ENCODE measurements at regions not wholly inside any gene's neighbourhood (a gene's known extent, or its start where the extent isn't known, plus 50 kb on each side); places are given as distances from the start of the nearest gene placed in this dataset.

DNA sequence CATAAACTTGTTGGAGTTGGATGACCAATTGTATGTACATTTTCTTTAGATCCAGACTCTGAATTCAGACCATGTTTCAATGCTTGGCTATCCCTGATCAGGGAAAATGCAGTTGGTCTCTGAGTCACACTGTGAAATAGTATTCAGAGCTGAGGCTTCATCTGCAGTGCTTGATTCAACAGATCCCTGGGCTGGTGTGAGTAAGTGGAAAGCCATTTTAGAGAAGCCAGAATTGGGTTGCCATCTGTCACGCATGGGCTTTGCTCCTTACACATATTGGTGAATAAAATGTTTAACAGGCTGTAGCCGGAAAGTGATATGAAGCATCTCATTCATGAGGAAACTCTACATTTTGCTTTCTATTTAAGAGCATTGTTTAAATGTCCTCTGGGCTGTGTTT lies 50.0 kb upstream of the ACYP2 start:
- ATAC-seq = peak; percentile 70
- no peak for TF ChIP-seq OSR1 (CRISPR knock-in tag; IDR thresholded peaks at IDR 0.05)

DNA sequence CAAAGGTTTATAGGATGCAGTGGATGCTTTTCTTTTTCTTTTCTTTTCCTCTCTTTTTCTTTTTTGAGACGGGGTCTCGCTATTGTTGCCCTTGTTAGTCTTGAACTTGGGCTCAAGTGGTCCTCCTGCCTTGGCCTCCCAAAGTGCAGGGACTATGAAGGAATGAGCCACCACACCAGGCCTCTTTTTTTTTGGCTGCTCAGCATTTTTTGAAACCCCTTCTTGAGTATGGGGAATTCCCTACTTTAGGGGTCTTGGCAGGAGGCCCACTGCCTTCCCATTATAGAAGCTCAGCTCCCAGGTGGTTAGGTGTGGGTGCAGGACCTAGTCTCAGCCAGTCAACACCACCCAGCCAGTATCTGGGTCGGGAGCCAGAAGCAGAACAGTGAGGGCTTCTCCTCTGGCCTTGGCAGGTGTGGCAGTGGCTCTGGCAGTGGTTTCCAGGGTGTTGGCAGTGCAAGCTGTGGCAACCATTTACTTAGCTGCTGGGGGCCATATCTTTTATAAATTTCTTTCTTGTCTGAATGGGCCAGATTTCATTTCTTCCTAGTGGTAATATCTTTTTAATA lies 51.4 kb upstream of the ACYP2 start:
- TF ChIP-seq ARNTL (CRISPR knock-in tag; IDR thresholded peaks at IDR 0.05; ENCODE audit: borderline replicate concordance, low read depth) (no peak), OSR1 (CRISPR knock-in tag; IDR thresholded peaks at IDR 0.05) (no peak), TOX (CRISPR knock-in tag; IDR thresholded peaks at IDR 0.05; ENCODE audit: borderline replicate concordance) (no peak), ZNF8 (CRISPR knock-in tag; IDR thresholded peaks at IDR 0.05) (no peak), ZC3H10 (CRISPR knock-in tag; IDR thresholded peaks at IDR 0.05) (no peak), GLIS3 (CRISPR knock-in tag; IDR thresholded peaks at IDR 0.05) (no peak), RARB (CRISPR knock-in tag; IDR thresholded peaks at IDR 0.05) (no peak)
- TF ChIP-seq, protein P1, sequence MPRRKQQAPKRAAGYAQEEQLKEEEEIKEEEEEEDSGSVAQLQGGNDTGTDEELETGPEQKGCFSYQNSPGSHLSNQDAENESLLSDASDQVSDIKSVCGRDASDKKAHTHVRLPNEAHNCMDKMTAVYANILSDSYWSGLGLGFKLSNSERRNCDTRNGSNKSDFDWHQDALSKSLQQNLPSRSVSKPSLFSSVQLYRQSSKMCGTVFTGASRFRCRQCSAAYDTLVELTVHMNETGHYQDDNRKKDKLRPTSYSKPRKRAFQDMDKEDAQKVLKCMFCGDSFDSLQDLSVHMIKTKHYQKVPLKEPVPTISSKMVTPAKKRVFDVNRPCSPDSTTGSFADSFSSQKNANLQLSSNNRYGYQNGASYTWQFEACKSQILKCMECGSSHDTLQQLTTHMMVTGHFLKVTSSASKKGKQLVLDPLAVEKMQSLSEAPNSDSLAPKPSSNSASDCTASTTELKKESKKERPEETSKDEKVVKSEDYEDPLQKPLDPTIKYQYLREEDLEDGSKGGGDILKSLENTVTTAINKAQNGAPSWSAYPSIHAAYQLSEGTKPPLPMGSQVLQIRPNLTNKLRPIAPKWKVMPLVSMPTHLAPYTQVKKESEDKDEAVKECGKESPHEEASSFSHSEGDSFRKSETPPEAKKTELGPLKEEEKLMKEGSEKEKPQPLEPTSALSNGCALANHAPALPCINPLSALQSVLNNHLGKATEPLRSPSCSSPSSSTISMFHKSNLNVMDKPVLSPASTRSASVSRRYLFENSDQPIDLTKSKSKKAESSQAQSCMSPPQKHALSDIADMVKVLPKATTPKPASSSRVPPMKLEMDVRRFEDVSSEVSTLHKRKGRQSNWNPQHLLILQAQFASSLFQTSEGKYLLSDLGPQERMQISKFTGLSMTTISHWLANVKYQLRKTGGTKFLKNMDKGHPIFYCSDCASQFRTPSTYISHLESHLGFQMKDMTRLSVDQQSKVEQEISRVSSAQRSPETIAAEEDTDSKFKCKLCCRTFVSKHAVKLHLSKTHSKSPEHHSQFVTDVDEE (CRISPR knock-in tag; IDR thresholded peaks at IDR 0.05) = no peak
- TF ChIP-seq, protein P2, sequence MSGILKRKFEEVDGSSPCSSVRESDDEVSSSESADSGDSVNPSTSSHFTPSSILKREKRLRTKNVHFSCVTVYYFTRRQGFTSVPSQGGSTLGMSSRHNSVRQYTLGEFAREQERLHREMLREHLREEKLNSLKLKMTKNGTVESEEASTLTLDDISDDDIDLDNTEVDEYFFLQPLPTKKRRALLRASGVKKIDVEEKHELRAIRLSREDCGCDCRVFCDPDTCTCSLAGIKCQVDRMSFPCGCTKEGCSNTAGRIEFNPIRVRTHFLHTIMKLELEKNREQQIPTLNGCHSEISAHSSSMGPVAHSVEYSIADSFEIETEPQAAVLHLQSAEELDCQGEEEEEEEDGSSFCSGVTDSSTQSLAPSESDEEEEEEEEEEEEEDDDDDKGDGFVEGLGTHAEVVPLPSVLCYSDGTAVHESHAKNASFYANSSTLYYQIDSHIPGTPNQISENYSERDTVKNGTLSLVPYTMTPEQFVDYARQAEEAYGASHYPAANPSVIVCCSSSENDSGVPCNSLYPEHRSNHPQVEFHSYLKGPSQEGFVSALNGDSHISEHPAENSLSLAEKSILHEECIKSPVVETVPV (CRISPR knock-in tag; IDR thresholded peaks at IDR 0.05) = no peak
- TF ChIP-seq, protein P3, sequence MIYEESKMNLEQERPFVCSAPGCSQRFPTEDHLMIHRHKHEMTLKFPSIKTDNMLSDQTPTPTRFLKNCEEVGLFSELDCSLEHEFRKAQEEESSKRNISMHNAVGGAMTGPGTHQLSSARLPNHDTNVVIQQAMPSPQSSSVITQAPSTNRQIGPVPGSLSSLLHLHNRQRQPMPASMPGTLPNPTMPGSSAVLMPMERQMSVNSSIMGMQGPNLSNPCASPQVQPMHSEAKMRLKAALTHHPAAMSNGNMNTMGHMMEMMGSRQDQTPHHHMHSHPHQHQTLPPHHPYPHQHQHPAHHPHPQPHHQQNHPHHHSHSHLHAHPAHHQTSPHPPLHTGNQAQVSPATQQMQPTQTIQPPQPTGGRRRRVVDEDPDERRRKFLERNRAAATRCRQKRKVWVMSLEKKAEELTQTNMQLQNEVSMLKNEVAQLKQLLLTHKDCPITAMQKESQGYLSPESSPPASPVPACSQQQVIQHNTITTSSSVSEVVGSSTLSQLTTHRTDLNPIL (CRISPR knock-in tag; IDR thresholded peaks at IDR 0.05; ENCODE audit: low read depth) = no peak

DNA sequence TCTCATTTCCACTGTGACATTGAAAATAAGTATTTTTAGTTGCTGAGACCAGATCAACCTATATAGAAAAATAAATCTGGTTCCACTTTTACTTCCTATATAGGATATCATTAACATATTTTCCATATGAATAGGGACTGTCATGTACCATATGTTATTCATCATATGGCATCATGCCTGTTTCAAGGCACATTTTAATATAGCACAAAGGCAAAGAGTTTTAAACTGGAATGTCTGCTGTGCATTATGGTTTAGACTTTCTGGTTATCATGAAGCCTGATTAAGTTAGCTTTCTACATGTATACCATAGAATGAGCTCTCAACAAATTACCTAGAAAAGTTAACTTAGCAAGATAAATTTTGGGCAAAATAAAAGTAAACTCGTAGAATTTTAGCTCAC lies 53.0 kb upstream of the ACYP2 start:
- no peak for TF ChIP-seq TOX (CRISPR knock-in tag; IDR thresholded peaks at IDR 0.05; ENCODE audit: borderline replicate concordance)
- no peak for TF ChIP-seq ARNTL (CRISPR knock-in tag; IDR thresholded peaks at IDR 0.05; ENCODE audit: borderline replicate concordance, low read depth)
- no peak for TF ChIP-seq ZFP3 (CRISPR knock-in tag; IDR thresholded peaks at IDR 0.05)
- TF ChIP-seq, protein P4, sequence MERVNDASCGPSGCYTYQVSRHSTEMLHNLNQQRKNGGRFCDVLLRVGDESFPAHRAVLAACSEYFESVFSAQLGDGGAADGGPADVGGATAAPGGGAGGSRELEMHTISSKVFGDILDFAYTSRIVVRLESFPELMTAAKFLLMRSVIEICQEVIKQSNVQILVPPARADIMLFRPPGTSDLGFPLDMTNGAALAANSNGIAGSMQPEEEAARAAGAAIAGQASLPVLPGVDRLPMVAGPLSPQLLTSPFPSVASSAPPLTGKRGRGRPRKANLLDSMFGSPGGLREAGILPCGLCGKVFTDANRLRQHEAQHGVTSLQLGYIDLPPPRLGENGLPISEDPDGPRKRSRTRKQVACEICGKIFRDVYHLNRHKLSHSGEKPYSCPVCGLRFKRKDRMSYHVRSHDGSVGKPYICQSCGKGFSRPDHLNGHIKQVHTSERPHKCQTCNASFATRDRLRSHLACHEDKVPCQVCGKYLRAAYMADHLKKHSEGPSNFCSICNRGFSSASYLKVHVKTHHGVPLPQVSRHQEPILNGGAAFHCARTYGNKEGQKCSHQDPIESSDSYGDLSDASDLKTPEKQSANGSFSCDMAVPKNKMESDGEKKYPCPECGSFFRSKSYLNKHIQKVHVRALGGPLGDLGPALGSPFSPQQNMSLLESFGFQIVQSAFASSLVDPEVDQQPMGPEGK (CRISPR knock-in tag; IDR thresholded peaks at IDR 0.05; ENCODE audit: borderline replicate concordance) = no peak
- TF ChIP-seq ZC3H10 (CRISPR knock-in tag; IDR thresholded peaks at IDR 0.05) = no peak
- TF ChIP-seq ZNF70 (CRISPR knock-in tag; IDR thresholded peaks at IDR 0.05) = no peak
- TF ChIP-seq, protein P5, sequence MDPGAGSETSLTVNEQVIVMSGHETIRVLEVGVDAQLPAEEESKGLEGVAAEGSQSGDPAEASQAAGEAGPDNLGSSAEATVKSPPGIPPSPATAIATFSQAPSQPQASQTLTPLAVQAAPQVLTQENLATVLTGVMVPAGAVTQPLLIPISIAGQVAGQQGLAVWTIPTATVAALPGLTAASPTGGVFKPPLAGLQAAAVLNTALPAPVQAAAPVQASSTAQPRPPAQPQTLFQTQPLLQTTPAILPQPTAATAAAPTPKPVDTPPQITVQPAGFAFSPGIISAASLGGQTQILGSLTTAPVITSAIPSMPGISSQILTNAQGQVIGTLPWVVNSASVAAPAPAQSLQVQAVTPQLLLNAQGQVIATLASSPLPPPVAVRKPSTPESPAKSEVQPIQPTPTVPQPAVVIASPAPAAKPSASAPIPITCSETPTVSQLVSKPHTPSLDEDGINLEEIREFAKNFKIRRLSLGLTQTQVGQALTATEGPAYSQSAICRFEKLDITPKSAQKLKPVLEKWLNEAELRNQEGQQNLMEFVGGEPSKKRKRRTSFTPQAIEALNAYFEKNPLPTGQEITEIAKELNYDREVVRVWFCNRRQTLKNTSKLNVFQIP (CRISPR knock-in tag; IDR thresholded peaks at IDR 0.05; ENCODE audit: borderline replicate concordance, low read depth) = no peak
- TF ChIP-seq SNAI2 (CRISPR knock-in tag; IDR thresholded peaks at IDR 0.05) = no peak
- no peak for TF ChIP-seq RARB (CRISPR knock-in tag; IDR thresholded peaks at IDR 0.05)
- no peak for TF ChIP-seq BACH2 (CRISPR knock-in tag; IDR thresholded peaks at IDR 0.05; ENCODE audit: borderline replicate concordance)
- no peak for TF ChIP-seq PPARA (CRISPR knock-in tag; IDR thresholded peaks at IDR 0.05; ENCODE audit: borderline replicate concordance)
- TF ChIP-seq OSR1 (CRISPR knock-in tag; IDR thresholded peaks at IDR 0.05) = no peak
- no peak for TF ChIP-seq GLIS3 (CRISPR knock-in tag; IDR thresholded peaks at IDR 0.05)
- no peak for TF ChIP-seq ZNF565 (CRISPR knock-in tag; conservative IDR thresholded peaks at IDR 0.05; ENCODE audit: low read depth)
- TF ChIP-seq, protein P1 (CRISPR knock-in tag; IDR thresholded peaks at IDR 0.05) = no peak
- TF ChIP-seq ESRRG (CRISPR knock-in tag; IDR thresholded peaks at IDR 0.05) = no peak
- no peak for TF ChIP-seq ZNF8 (CRISPR knock-in tag; IDR thresholded peaks at IDR 0.05)
- ATAC-seq = no peak

More for the DNA sequence above, 51.4 kb upstream of the ACYP2 start:
- no peak for ATAC-seq

All from SK-N-SH treated with all-trans-retinoic acid at 6 μM for 48 hours (cell line).